ENCODE measurements at regions not wholly inside any gene's neighbourhood (a gene's known extent, or its start where the extent isn't known, plus 50 kb on each side); places are given as distances from the start of the nearest gene placed in this dataset.

DNA sequence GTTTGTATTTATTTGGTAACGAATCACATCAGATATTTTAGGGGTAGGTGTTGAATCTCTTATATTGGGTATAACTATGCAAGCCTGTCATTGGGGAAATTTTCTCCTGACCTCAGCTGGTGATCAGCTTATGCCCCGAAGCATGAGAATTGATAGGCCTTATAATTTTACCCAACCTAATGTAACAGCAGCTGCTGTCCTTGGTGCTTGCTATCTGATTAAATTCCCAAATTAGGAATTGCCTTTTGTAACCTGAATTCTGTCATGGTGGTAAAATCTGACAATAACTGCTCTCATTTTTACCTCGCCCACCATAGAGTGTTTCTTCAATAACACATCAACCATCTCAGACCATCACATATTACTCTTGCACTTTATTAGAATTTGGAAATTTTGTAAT, 1542.6 kb upstream of the PIK3C3 start:
- TF ChIP-seq, protein P1, sequence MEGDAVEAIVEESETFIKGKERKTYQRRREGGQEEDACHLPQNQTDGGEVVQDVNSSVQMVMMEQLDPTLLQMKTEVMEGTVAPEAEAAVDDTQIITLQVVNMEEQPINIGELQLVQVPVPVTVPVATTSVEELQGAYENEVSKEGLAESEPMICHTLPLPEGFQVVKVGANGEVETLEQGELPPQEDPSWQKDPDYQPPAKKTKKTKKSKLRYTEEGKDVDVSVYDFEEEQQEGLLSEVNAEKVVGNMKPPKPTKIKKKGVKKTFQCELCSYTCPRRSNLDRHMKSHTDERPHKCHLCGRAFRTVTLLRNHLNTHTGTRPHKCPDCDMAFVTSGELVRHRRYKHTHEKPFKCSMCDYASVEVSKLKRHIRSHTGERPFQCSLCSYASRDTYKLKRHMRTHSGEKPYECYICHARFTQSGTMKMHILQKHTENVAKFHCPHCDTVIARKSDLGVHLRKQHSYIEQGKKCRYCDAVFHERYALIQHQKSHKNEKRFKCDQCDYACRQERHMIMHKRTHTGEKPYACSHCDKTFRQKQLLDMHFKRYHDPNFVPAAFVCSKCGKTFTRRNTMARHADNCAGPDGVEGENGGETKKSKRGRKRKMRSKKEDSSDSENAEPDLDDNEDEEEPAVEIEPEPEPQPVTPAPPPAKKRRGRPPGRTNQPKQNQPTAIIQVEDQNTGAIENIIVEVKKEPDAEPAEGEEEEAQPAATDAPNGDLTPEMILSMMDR (IDR thresholded peaks at IDR 0.05): no peak
- no peak for TF ChIP-seq POLR2A (IDR thresholded peaks at IDR 0.05)
